ENCODE measurements at regions not wholly inside any gene's neighbourhood (a gene's known extent, or its start where the extent isn't known, plus 50 kb on each side); places are given as distances from the start of the nearest gene placed in this dataset.

DNA sequence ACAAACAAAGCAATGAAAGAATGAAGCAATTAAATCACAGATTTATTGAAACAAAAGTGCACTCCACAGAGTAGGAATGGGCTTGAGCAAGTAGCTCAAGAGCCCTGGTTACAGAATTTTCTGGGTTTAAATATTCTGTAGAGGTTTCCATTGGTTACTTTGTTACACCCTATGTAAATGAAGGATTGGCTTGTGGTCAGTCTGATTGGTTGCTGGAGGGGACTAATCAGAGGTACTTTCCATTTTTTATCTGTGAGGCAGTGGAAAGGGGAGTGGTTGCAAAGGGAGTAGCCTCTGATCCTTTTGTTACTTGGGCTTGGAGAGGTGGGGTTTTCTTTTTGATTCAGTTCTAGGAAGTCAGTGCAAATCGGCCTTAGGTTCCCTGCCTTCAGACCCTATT lies 253.3 kb downstream of the ARL6IP6 start:
- TF ChIP-seq JUND (IDR thresholded peaks at IDR 0.05) (no peak), MXI1 (IDR thresholded peaks at IDR 0.05; ENCODE audit: low read depth, low read length) (no peak), EZH2phosphoT487 (IDR thresholded peaks at IDR 0.05; ENCODE audit: borderline replicate concordance, low read depth) (no peak), IRF3 (IDR thresholded peaks at IDR 0.05; ENCODE audit: low read depth, low read length) (no peak), POLR2AphosphoS5 (IDR thresholded peaks at IDR 0.05; ENCODE audit: low read depth, low read length) (no peak), CHD2 (IDR thresholded peaks at IDR 0.05; ENCODE audit: low read length, partially characterized antibody) (no peak), TAF1 (IDR thresholded peaks at IDR 0.05; ENCODE audit: borderline replicate concordance, low read depth, low read length) (no peak), RCOR1 (IDR thresholded peaks at IDR 0.05; ENCODE audit: low read length) (no peak), TEAD4 (IDR thresholded peaks at IDR 0.05; ENCODE audit: borderline replicate concordance, insufficient read depth) (no peak)
- TF ChIP-seq, protein P1, sequence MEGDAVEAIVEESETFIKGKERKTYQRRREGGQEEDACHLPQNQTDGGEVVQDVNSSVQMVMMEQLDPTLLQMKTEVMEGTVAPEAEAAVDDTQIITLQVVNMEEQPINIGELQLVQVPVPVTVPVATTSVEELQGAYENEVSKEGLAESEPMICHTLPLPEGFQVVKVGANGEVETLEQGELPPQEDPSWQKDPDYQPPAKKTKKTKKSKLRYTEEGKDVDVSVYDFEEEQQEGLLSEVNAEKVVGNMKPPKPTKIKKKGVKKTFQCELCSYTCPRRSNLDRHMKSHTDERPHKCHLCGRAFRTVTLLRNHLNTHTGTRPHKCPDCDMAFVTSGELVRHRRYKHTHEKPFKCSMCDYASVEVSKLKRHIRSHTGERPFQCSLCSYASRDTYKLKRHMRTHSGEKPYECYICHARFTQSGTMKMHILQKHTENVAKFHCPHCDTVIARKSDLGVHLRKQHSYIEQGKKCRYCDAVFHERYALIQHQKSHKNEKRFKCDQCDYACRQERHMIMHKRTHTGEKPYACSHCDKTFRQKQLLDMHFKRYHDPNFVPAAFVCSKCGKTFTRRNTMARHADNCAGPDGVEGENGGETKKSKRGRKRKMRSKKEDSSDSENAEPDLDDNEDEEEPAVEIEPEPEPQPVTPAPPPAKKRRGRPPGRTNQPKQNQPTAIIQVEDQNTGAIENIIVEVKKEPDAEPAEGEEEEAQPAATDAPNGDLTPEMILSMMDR (IDR thresholded peaks at IDR 0.05) = no peak
- TF ChIP-seq, protein P2, sequence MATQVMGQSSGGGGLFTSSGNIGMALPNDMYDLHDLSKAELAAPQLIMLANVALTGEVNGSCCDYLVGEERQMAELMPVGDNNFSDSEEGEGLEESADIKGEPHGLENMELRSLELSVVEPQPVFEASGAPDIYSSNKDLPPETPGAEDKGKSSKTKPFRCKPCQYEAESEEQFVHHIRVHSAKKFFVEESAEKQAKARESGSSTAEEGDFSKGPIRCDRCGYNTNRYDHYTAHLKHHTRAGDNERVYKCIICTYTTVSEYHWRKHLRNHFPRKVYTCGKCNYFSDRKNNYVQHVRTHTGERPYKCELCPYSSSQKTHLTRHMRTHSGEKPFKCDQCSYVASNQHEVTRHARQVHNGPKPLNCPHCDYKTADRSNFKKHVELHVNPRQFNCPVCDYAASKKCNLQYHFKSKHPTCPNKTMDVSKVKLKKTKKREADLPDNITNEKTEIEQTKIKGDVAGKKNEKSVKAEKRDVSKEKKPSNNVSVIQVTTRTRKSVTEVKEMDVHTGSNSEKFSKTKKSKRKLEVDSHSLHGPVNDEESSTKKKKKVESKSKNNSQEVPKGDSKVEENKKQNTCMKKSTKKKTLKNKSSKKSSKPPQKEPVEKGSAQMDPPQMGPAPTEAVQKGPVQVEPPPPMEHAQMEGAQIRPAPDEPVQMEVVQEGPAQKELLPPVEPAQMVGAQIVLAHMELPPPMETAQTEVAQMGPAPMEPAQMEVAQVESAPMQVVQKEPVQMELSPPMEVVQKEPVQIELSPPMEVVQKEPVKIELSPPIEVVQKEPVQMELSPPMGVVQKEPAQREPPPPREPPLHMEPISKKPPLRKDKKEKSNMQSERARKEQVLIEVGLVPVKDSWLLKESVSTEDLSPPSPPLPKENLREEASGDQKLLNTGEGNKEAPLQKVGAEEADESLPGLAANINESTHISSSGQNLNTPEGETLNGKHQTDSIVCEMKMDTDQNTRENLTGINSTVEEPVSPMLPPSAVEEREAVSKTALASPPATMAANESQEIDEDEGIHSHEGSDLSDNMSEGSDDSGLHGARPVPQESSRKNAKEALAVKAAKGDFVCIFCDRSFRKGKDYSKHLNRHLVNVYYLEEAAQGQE (IDR thresholded peaks at IDR 0.05; ENCODE audit: low read depth, low read length) = no peak
